Suprapubic skin (tissue), 4 donors: ENCODE measurements at regions not wholly inside any gene's neighbourhood (a gene's known extent, or its start where the extent isn't known, plus 50 kb on each side); places are given as distances from the start of the nearest gene placed in this dataset.

Source experiments
- POLR2A ChIP-seq, 2 donors: fragments of 450-650 bp; IDR thresholded peaks; one replicate each; pipeline ENCODE4 v1.6.1; 2017; ENCODE audit warnings: antibody characterized with exemption in 2 of 2, mild to moderate bottlenecking in 2 of 2, moderate library complexity in 2 of 2
- POLR2AphosphoS5 ChIP-seq, 3 donors: sonication (generic); formaldehyde crosslinking; IDR thresholded peaks; one replicate each; pipeline ENCODE4 v1.6.1; 2017; ENCODE audit warnings: antibody characterized with exemption in 3 of 3
- TF ChIP-seq, protein P1 (sequence below), 2 donors: fragments of 200-600 bp in 1 of 2; fragments of 450-650 bp in 1 of 2; sonication (generic) in 1 of 2; IDR thresholded peaks; one replicate each; pipeline ENCODE4 v1.5.1; 2016 to 2019; ENCODE audit warnings: antibody characterized with exemption in 2 of 2, mild to moderate bottlenecking in 1 of 2, moderate library complexity in 1 of 2

DNA sequence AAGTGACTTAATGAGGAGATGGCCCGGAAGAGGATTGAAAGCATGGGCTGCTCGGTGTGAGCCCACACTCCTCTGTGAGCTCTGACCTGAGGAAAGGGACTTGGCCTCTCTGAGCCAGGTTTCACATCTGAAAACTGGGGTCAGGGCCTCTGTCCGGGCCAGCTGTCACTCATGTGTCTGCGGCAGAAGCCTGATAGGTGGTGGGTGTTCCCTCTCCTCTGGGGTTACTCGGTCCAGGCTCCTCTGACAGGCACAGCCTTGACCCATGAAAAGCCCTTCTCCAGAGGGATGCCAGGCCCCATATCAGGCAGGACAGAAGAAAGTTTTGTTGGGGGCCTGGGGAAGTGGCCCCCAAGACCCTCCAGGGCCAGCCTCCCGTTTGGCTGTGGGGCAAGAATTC lies 131.4 kb downstream of the CHSY1 start:
- no peak for TF ChIP-seq POLR2A (IDR thresholded peaks at IDR 0.05)
- TF ChIP-seq, protein P1, sequence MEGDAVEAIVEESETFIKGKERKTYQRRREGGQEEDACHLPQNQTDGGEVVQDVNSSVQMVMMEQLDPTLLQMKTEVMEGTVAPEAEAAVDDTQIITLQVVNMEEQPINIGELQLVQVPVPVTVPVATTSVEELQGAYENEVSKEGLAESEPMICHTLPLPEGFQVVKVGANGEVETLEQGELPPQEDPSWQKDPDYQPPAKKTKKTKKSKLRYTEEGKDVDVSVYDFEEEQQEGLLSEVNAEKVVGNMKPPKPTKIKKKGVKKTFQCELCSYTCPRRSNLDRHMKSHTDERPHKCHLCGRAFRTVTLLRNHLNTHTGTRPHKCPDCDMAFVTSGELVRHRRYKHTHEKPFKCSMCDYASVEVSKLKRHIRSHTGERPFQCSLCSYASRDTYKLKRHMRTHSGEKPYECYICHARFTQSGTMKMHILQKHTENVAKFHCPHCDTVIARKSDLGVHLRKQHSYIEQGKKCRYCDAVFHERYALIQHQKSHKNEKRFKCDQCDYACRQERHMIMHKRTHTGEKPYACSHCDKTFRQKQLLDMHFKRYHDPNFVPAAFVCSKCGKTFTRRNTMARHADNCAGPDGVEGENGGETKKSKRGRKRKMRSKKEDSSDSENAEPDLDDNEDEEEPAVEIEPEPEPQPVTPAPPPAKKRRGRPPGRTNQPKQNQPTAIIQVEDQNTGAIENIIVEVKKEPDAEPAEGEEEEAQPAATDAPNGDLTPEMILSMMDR (IDR thresholded peaks at IDR 0.05), result no peak
- TF ChIP-seq POLR2AphosphoS5 (IDR thresholded peaks at IDR 0.05), result no peak
